Osteoblast (primary cell): ENCODE measurements at regions not wholly inside any gene's neighbourhood (a gene's known extent, or its start where the extent isn't known, plus 50 kb on each side); places are given as distances from the start of the nearest gene placed in this dataset.

Source experiments
- DNase-seq: peaks from one replicate; pipeline ENCODE4 v3.0.0; 2011; ENCODE audit warnings: low spot score, mixed read lengths; ENCODE audit not compliant: insufficient read length; ENCODE audit errors: missing footprints
- H2AFZ ChIP-seq: 2 replicates; pipeline ENCODE4 v1.6.0; 2011; ENCODE audit warnings: mild to moderate bottlenecking, low read length
- H3K27ac ChIP-seq: 2 replicates; pipeline ENCODE4 v1.5.1; 2011; ENCODE audit warnings: mild to moderate bottlenecking, low read depth, low read length, moderate library complexity
- H3K27me3 ChIP-seq: 2 replicates; pipeline ENCODE4 v1.6.0; 2012; ENCODE audit warnings: mild to moderate bottlenecking, control low read depth, inconsistent platforms, low read length, moderate library complexity; ENCODE audit not compliant: insufficient read depth
- H3K36me3 ChIP-seq: 2 replicates; pipeline ENCODE4 v1.5.1; 2011; ENCODE audit warnings: mild to moderate bottlenecking, low read length, control low read depth, moderate library complexity; ENCODE audit not compliant: insufficient read depth
- H3K4me1 ChIP-seq: 2 replicates; pipeline ENCODE4 v1.5.1; 2011; ENCODE audit warnings: mild to moderate bottlenecking, low read length, control low read depth, moderate library complexity; ENCODE audit not compliant: insufficient read depth
- H3K4me2 ChIP-seq: 2 replicates; pipeline ENCODE4 v1.6.0; 2011; ENCODE audit warnings: mild to moderate bottlenecking, low read length; ENCODE audit not compliant: insufficient read depth
- H3K4me3 ChIP-seq: fragments of 200-600 bp; sonication (generic); 3 replicates; pipeline ENCODE4 v1.5.1; 2012; ENCODE audit warnings: mild to moderate bottlenecking, low read length, inconsistent platforms; ENCODE audit not compliant: insufficient read depth
- H3K79me2 ChIP-seq: 2 replicates; pipeline ENCODE4 v1.6.0; 2012; ENCODE audit warnings: mild to moderate bottlenecking, low read length, control low read depth, inconsistent platforms; ENCODE audit not compliant: insufficient read depth
- H3K9me3 ChIP-seq: 2 replicates; pipeline ENCODE4 v1.5.1; 2011; ENCODE audit warnings: low read depth, low read length, control low read depth
- H4K20me1 ChIP-seq: 2 replicates; pipeline ENCODE4 v1.6.0; 2012; ENCODE audit warnings: mild to moderate bottlenecking, low read length, control low read depth; ENCODE audit not compliant: insufficient read depth
- TF ChIP-seq, protein P1 (sequence below): IDR thresholded peaks from 2 replicates; pipeline ENCODE4 v1.5.1; 2011; ENCODE audit warnings: mild to moderate bottlenecking, low read depth, low read length, moderate library complexity; ENCODE audit errors: extremely low read depth

- H2AFZ ChIP-seq, result no peak overlapping the region
- no peaks in the 10 kb centered on the region for H3K27me3 ChIP-seq
- H3K9me3 ChIP-seq, result no peaks in the 10 kb centered on the region
- TF ChIP-seq, protein P1, sequence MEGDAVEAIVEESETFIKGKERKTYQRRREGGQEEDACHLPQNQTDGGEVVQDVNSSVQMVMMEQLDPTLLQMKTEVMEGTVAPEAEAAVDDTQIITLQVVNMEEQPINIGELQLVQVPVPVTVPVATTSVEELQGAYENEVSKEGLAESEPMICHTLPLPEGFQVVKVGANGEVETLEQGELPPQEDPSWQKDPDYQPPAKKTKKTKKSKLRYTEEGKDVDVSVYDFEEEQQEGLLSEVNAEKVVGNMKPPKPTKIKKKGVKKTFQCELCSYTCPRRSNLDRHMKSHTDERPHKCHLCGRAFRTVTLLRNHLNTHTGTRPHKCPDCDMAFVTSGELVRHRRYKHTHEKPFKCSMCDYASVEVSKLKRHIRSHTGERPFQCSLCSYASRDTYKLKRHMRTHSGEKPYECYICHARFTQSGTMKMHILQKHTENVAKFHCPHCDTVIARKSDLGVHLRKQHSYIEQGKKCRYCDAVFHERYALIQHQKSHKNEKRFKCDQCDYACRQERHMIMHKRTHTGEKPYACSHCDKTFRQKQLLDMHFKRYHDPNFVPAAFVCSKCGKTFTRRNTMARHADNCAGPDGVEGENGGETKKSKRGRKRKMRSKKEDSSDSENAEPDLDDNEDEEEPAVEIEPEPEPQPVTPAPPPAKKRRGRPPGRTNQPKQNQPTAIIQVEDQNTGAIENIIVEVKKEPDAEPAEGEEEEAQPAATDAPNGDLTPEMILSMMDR, result no peak
- H4K20me1 ChIP-seq, result no peaks in the 10 kb centered on the region
- H3K4me1 ChIP-seq, result no peaks in the 10 kb centered on the region
- no peaks in the 10 kb centered on the region for H3K79me2 ChIP-seq
- no peak overlapping the region for H3K27ac ChIP-seq
- no peak overlapping the region for H3K4me3 ChIP-seq
- H3K36me3 ChIP-seq, result no peaks in the 10 kb centered on the region
- H3K4me2 ChIP-seq, result no peak overlapping the region
- DNase-seq, result no peak
These were observed 266.2 kb upstream of the POU3F1 start for GRCh38 chr1:38312753-38313152.

DNA sequence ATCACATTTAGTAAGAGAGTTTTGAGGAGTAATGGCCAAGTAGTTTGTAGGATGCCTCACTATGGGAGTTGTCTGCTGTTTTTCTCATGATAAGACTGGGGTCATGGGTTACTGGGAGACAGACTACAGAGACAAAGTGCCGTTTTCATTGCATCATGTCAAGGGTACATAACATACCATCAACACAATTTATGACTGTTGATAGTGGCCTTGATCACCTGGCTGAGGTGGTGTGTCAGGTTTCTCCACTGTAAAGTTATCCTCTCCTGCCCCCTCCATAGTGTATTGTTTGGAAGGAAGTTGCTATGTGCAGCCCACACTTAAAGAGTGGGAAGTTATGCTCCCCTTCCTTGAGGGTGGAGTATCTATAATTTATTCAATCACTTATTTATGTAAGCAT is 263.5 kb upstream of the POU3F1 start:
- no peaks in the 10 kb centered on the region for H3K27me3 ChIP-seq
- no peak overlapping the region for H3K4me3 ChIP-seq
- H3K4me1 ChIP-seq, result no peaks in the 10 kb centered on the region
- H3K9me3 ChIP-seq, result no peaks in the 10 kb centered on the region
- H3K79me2 ChIP-seq, result no peaks in the 10 kb centered on the region
- H2AFZ ChIP-seq, result no peak overlapping the region
- no peak overlapping the region for H3K4me2 ChIP-seq
- no peaks in the 10 kb centered on the region for H4K20me1 ChIP-seq
- H3K36me3 ChIP-seq, result no peaks in the 10 kb centered on the region
- no peak overlapping the region for H3K27ac ChIP-seq
- DNase-seq, result no peak
- TF ChIP-seq, protein P1, result no peak

DNA sequence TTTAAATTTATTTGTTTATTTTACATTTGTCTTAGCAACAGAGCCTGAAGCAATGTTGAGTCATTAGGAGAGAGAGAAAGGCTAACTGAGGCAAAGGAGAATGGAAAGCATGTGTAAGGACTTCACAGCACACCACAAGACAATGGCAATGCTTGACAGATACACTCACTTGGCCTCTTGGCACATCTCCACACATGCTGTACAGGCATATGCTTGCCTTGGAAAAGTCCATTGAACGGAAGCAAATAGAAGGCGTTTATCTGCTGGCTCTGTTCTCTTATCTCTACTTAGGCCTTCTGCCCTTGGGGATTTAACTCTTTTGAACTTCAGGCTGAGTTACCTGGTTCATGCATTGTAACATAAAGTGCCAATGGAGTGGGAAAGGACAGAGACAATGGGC is 262.2 kb upstream of the POU3F1 start:
- Histone ChIP-seq H3K4me2 (no peak overlapping the region), H3K4me3 (no peak overlapping the region), H4K20me1 (no peaks in the 10 kb centered on the region), H3K79me2 (no peaks in the 10 kb centered on the region), H3K4me1 (no peaks in the 10 kb centered on the region), H2AFZ (no peak overlapping the region), H3K27ac (no peak overlapping the region), H3K9me3 (no peaks in the 10 kb centered on the region), H3K36me3 (no peaks in the 10 kb centered on the region), H3K27me3 (no peaks in the 10 kb centered on the region)
- TF ChIP-seq, protein P1, result no peak
- DNase-seq, result no peak

GRCh38 chr1:38305666-38306065 is 259.1 kb upstream of the POU3F1 start:
- Histone ChIP-seq H3K27me3 (no peaks in the 10 kb centered on the region), H3K79me2 (no peaks in the 10 kb centered on the region), H3K9me3 (no peaks in the 10 kb centered on the region), H3K4me2 (no peak overlapping the region), H3K4me3 (no peak overlapping the region), H2AFZ (no peak overlapping the region), H3K27ac (no peak overlapping the region), H3K36me3 (no peaks in the 10 kb centered on the region), H4K20me1 (no peaks in the 10 kb centered on the region), H3K4me1 (no peaks in the 10 kb centered on the region)
- no peak for DNase-seq
- TF ChIP-seq, protein P1, result no peak
